22Rv1 (cell line): ENCODE measurements at regions not wholly inside any gene's neighbourhood (a gene's known extent, or its start where the extent isn't known, plus 50 kb on each side); places are given as distances from the start of the nearest gene placed in this dataset.

Experiments
- ZFX ChIP-seq: fragments of 450-650 bp; IDR thresholded peaks from 2 replicates; pipeline ENCODE4 v1.6.1; 2017; ENCODE audit warnings: antibody characterized with exemption, borderline replicate concordance
- TF ChIP-seq, protein P1 (sequence below): fragments of 450-650 bp; IDR thresholded peaks from 2 replicates; pipeline ENCODE4 v1.5.1; 2017; ENCODE audit warnings: mild to moderate bottlenecking

DNA sequence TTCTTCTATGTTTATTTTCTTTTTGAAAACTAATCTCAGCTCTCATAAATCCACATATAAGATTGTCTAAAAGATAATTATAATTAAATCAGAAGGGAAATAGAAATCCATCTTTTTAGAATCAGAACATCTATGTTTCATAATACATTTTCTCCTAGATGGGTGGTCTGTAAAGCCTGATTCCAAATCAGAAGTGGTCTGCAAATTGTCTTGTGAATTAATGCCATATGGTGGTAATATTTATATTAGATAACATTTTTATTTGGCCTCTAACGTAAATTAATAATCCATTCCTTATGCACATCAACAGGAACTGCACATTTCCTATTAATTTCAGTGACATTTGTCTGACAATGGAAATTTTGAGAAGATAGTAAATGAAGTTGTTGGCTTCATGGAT lies 52.8 kb upstream of the TBC1D5 start:
- TF ChIP-seq, protein P1, sequence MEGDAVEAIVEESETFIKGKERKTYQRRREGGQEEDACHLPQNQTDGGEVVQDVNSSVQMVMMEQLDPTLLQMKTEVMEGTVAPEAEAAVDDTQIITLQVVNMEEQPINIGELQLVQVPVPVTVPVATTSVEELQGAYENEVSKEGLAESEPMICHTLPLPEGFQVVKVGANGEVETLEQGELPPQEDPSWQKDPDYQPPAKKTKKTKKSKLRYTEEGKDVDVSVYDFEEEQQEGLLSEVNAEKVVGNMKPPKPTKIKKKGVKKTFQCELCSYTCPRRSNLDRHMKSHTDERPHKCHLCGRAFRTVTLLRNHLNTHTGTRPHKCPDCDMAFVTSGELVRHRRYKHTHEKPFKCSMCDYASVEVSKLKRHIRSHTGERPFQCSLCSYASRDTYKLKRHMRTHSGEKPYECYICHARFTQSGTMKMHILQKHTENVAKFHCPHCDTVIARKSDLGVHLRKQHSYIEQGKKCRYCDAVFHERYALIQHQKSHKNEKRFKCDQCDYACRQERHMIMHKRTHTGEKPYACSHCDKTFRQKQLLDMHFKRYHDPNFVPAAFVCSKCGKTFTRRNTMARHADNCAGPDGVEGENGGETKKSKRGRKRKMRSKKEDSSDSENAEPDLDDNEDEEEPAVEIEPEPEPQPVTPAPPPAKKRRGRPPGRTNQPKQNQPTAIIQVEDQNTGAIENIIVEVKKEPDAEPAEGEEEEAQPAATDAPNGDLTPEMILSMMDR, result no peak
- TF ChIP-seq ZFX, result no peak
